ENCODE measurements at regions not wholly inside any gene's neighbourhood (a gene's known extent, or its start where the extent isn't known, plus 50 kb on each side); places are given as distances from the start of the nearest gene placed in this dataset.

- Histone ChIP-seq H3K4me1 (no peaks in the 10 kb centered on the region), H3K36me3 (no peaks in the 10 kb centered on the region), H3K27ac (no peak overlapping the region), H3K9me3 (no peaks in the 10 kb centered on the region), H3K27me3 (no peaks in the 10 kb centered on the region), H3K4me3 (no peak overlapping the region)
- TF ChIP-seq EP300 (IDR thresholded peaks at IDR 0.05) (no peak), CTCF (IDR thresholded peaks at IDR 0.05) (no peak), POLR2A (IDR thresholded peaks at IDR 0.05) (no peak), POLR2AphosphoS5 (IDR thresholded peaks at IDR 0.05) (no peak)
- DNase-seq (ENCODE audit: low spot score in 2 of 2) = no peak
- 78% methylated on average over 4 of the region's 4 CpGs for WGBS
These were observed 238.6 kb downstream of the TFAP2B start for GRCh38 chr6:51057296-51057695.

- DNase-seq (ENCODE audit: low spot score in 2 of 2) = no peak
- Histone ChIP-seq H3K36me3 (no peaks in the 10 kb centered on the region), H3K9me3 (no peaks in the 10 kb centered on the region), H3K27me3 (no peaks in the 10 kb centered on the region), H3K4me3 (no peak overlapping the region), H3K27ac (no peak overlapping the region), H3K4me1 (no peaks in the 10 kb centered on the region)
- 84% methylated on average over 3 of the region's 3 CpGs for WGBS
- TF ChIP-seq POLR2A (IDR thresholded peaks at IDR 0.05) = no peak
- no peak for TF ChIP-seq CTCF (IDR thresholded peaks at IDR 0.05)
- TF ChIP-seq EP300 (IDR thresholded peaks at IDR 0.05) = no peak
- no peak for TF ChIP-seq POLR2AphosphoS5 (IDR thresholded peaks at IDR 0.05)
These were observed 241.6 kb downstream of the TFAP2B start for GRCh38 chr6:51060262-51060762.

GRCh38 chr6:51062166-51062722, 243.6 kb downstream of the TFAP2B start:
- Histone ChIP-seq H3K4me3 (no peak overlapping the region), H3K4me1 (no peaks in the 10 kb centered on the region), H3K36me3 (no peaks in the 10 kb centered on the region), H3K27ac (no peak overlapping the region), H3K9me3 (no peaks in the 10 kb centered on the region), H3K27me3 (no peaks in the 10 kb centered on the region)
- TF ChIP-seq EP300 (IDR thresholded peaks at IDR 0.05) (no peak), POLR2A (IDR thresholded peaks at IDR 0.05) (no peak), CTCF (IDR thresholded peaks at IDR 0.05) (no peak), POLR2AphosphoS5 (IDR thresholded peaks at IDR 0.05) (no peak)
- no peak for DNase-seq (ENCODE audit: low spot score in 2 of 2)
- WGBS = 75% methylated on average over 3 of the region's 3 CpGs

GRCh38 chr6:51077821-51078518, 259.3 kb downstream of the TFAP2B start:
- TF ChIP-seq POLR2AphosphoS5 (IDR thresholded peaks at IDR 0.05) = no peak
- no peak for TF ChIP-seq CTCF (IDR thresholded peaks at IDR 0.05)
- no peak for TF ChIP-seq EP300 (IDR thresholded peaks at IDR 0.05)
- no peak for TF ChIP-seq POLR2A (IDR thresholded peaks at IDR 0.05)
- Histone ChIP-seq H3K4me1 (no peaks in the 10 kb centered on the region), H3K27ac (no peak overlapping the region), H3K4me3 (no peak overlapping the region), H3K36me3 (no peaks in the 10 kb centered on the region), H3K9me3 (no peaks in the 10 kb centered on the region), H3K27me3 (no peaks in the 10 kb centered on the region)
- 81% methylated on average over 3 of the region's 3 CpGs for WGBS
- DNase-seq (ENCODE audit: low spot score in 2 of 2) = no peak

- no peak for TF ChIP-seq EP300 (IDR thresholded peaks at IDR 0.05)
- TF ChIP-seq POLR2AphosphoS5 (IDR thresholded peaks at IDR 0.05) = no peak
- no peak for TF ChIP-seq POLR2A (IDR thresholded peaks at IDR 0.05)
- no peak for TF ChIP-seq CTCF (IDR thresholded peaks at IDR 0.05)
- H3K9me3 ChIP-seq = peaks cover 16% of the 10 kb centered on the region
- no peaks in the 10 kb centered on the region for H3K4me1 ChIP-seq
- no peaks in the 10 kb centered on the region for H3K36me3 ChIP-seq
- H3K27me3 ChIP-seq = no peaks in the 10 kb centered on the region
- H3K27ac ChIP-seq = no peak overlapping the region
- no peak overlapping the region for H3K4me3 ChIP-seq
- DNase-seq (ENCODE audit: low spot score in 2 of 2) = no peak
These were observed 271.7 kb downstream of the TFAP2B start for GRCh38 chr6:51090343-51090742.

Data from suprapubic skin (tissue), 4 donors.